Stimulated activated CD4-positive, alpha-beta T cell treated with anti-CD3 and anti-CD28 coated beads, Interleukin-4, amount 100 ng/mL, for 48 hours (primary cell): ENCODE measurements at regions not wholly inside any gene's neighbourhood (a gene's known extent, or its start where the extent isn't known, plus 50 kb on each side); places are given as distances from the start of the nearest gene placed in this dataset.

Source experiments
- DNase-seq, 2 donors: peaks; one replicate each; pipeline ENCODE4 v3.0.0-alpha.2; 2020; ENCODE audit warnings: low read depth in 2 of 2

DNA sequence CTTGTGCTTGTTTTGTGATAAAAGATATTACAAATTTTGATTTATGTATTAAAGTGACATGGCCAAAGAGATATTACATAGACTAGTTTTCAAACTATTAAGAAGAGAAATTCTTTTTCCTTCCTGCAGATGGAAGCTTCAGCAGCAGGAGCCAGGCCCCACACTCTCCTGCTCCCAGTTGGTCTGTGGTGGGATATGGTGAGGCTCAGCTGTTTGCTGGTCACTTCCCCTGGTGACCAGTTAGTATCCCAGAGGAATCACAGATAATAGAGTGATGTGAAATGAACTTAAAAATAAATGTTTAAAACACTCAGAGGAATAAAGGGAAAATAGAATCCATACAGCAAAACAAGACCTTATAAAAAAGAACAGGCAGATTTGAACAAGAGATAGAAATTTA, 154.7 kb downstream of the KTN1 start:
- no peak for DNase-seq

GRCh38 chr14:55739967-55740648, 160.1 kb downstream of the KTN1 start:
- no peak for DNase-seq

- DNase-seq: no peak
Measured at GRCh38 chr14:55740649-55740989, 160.6 kb downstream of the KTN1 start.

- no peak for DNase-seq
Measured at GRCh38 chr14:55741240-55741639, 161.2 kb downstream of the KTN1 start.

GRCh38 chr14:55743551-55743950, 163.5 kb downstream of the KTN1 start:
- DNase-seq: no peak

DNA sequence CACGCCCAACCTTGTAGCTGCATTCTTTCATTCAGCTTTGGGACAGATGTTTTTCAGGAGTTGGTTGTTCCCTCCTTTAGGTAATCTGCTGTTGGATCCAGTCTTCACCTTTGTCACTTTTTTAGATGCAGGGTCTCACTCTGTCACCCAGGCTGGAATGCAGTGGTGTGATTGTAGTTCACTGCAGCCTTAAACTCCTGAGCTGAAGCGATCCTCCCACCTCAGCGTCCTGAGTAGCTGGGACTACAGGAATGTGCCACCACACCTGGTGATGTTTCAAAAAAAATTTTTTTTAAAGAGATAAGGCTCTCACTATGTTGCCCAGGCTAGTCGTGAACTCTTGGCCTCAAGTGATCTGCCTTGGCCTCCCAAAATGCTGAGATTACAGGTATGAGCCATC, 164.3 kb downstream of the KTN1 start:
- DNase-seq: no peak

GRCh38 chr14:55745906-55746305, 165.9 kb downstream of the KTN1 start:
- DNase-seq: no peak

GRCh38 chr14:55746558-55746957, 166.6 kb downstream of the KTN1 start:
- no peak for DNase-seq

GRCh38 chr14:55747186-55747585, 167.2 kb downstream of the KTN1 start:
- DNase-seq: no peak

- DNase-seq: no peak
Measured at GRCh38 chr14:55749201-55749812, 169.3 kb downstream of the KTN1 start.

- DNase-seq: no peak
Measured at GRCh38 chr14:55749946-55750345, 169.9 kb downstream of the KTN1 start.

GRCh38 chr14:55752580-55753390, 172.8 kb downstream of the KTN1 start:
- DNase-seq: no peak

- no peak for DNase-seq
Measured at GRCh38 chr14:55754471-55754870, 174.5 kb downstream of the KTN1 start.

DNA sequence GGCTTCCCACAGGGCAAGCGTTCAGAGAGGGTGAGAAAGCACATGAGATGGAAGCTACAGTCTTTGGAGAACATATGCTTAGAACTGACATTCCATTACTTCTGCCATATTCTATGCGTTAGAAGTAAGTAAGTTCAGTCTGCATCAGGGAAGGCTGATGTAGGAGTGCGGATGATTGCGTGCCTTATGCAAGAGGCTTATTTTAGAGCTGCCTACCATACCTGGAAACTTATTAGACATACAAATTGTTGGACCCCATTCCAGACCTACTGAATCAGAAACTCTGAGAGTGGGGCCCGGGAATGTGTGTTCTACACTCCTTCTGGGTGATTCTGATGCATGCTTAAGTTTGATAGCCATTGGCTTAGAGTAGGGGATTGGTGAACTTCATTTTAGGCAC, 174.9 kb downstream of the KTN1 start:
- DNase-seq: no peak

GRCh38 chr14:55756078-55756477, 176.1 kb downstream of the KTN1 start:
- no peak for DNase-seq

GRCh38 chr14:55756557-55756956, 176.6 kb downstream of the KTN1 start:
- no peak for DNase-seq

GRCh38 chr14:55758796-55759195, 178.8 kb downstream of the KTN1 start:
- no peak for DNase-seq

DNA sequence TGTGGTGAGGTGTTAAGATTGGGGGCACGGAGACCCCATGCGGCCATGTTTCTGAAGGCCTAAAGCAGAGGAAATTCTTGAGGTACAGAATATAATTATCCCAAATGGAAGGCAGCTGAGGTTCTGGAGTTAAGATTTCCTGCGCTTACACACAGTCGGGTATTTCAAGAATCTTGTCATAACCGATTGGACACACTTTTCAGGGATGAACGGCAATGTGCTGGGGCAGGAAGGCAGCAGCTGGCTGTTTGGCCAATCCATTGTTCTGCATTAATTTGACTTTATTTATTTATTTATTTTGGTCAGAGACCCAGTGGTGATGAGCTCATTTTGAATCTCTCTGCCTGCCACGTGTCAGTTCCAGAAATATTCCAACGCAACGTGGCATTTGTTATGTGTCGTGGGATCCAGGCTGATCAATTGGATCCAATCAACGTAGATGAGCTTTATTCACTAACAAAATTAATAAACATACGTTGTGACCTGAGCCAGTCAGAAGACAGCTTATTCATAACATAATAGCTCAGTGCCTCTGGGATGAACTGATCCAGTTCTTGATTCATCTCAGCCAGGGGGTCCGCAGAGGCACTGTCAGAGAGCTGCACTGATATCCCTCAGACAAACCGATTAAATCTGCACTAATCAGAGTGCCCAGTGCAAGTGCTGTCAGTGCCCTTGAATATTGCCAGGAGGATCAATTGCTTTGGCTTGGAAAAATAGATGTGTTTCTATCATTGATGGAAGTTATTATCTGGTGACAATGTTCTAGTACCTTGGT, 181.0 kb downstream of the KTN1 start:
- no peak for DNase-seq

- DNase-seq: no peak
Measured at GRCh38 chr14:55761651-55762050, 181.6 kb downstream of the KTN1 start.

DNA sequence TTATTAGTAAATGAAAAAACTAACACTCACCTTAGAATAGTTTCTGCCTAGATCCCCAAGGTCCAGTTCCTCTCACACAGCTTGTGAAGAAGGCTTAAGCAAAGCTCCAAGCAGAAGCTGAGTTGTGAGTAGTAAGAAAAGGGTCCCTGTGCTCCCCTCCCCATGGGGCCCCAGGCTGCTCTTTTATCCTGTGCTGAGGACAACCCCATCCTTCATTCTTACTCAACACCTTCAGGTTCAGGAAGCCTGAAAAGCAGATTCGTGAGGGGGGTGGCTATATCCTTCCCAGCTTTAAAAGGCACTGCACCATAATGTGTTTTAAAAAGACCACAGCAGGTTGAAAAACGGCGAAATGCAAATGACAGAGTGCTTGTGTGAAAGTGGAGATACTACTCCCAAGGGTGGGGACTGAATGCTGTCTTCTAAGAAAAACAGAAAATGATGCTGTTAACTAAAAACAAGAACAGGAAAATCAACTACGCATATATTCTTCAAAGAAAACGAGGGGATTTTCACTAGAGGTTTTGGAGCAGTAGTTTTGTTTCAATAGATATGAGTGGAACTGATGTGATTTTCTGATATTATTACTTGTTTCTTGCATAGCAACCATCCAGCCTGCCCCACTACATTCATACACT, 182.7 kb downstream of the KTN1 start:
- no peak for DNase-seq

DNA sequence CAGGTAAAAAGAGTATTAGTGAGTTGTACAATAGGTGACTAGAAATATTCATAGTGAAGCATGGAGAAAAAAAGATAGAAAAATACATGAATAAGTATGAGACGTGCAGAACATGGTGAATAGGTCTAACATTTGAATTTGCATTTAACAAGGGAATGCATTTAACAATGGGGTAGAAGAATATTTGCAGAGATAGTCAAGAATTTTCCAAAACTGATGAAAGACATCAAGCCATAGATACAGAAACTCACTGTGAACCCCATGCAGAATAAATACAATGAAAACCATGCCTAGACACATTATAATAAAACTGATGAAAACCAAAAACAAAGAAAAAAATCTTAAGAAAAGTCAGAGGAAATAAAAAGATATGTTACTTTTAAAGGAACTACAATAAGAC, 184.8 kb downstream of the KTN1 start:
- DNase-seq: no peak

- no peak for DNase-seq
Measured at GRCh38 chr14:55766071-55766470, 186.1 kb downstream of the KTN1 start.
